ENCODE measurements at regions not wholly inside any gene's neighbourhood (a gene's known extent, or its start where the extent isn't known, plus 50 kb on each side); places are given as distances from the start of the nearest gene placed in this dataset.

DNA sequence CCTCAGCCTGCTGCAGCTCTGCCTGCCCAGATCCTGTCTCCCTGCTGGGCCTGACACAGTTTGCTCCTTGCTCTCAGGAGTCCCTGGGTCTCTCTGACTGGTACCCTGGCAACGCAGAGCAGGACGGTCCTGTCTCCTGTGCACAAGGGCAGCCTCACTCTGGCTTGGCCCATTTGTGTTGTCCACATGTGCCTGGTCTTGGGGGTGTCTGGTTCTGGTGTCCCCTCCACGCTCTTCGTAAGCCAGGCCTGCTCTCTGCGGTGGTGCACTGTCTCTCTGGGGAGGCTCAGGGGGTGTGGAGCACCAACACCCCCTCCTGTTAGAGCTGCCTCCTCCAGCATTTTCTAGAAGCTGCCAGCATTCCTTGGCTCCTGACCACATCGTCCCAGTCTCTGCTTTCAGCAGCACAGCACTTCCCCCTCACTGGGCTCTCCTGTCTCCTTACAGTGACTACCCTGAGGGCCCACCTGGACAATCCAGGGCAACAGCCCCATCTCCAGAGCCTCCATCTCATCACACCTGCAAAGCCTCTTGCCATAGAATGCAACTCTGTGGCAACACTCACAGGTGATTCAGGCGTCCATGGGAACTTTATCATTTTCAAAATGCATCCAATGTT, 235.6 kb upstream of the HS6ST1 start (continued):
- TF ChIP-seq ZNF699 (CRISPR knock-in tag; IDR thresholded peaks at IDR 0.05; ENCODE audit: insufficient replicate concordance) = no peak
- no peak for TF ChIP-seq CREM (IDR thresholded peaks at IDR 0.05; ENCODE audit: low read depth)

DNA sequence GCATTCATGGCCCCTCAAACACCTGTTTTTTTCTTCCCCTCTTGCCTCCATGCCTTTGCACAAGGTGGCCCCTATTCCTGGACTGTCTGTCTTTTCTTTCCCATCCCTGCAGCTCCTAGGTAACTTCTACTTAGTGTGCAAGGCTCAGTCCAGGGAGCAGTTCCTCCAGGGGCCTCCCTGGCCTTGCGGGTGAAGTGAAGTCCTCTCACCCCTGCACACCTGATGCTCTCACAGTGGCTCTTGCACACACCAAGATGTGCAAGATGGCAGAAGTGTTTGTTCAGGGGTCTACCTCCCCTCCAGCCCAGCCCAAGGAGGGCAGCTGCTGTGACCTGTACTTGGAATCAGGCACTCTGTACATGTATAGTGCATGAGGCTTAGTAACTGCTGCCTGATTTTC, 236.8 kb upstream of the HS6ST1 start:
- intact Hi-C loops (cut with micrococcal nuclease) = no loop called here
- Histone ChIP-seq H3K9me1 (ENCODE audit: control insufficient read depth, insufficient read depth, low read length) (no peaks in the 10 kb centered on the region), H3K36me3 (ENCODE audit: control insufficient read depth, insufficient read depth, low read length) (no peaks in the 10 kb centered on the region), H3K4me3 (no peak overlapping the region), H3K4me2 (ENCODE audit: insufficient read depth, low read length) (no peak overlapping the region), H2AFZ (ENCODE audit: low read depth, low read length) (no peak overlapping the region), H3K27me3 (ENCODE audit: control insufficient read depth in 2 of 2, insufficient read depth in 2 of 2, low read length in 2 of 2) (peaks cover 3 to 59% of the 10 kb centered on the region in 2 experiments; a peak in 4 of 5 replicates), H3K79me2 (ENCODE audit: control insufficient read depth, insufficient read depth, low read length) (no peaks in the 10 kb centered on the region), H3K4me1 (replicated peaks in 1 of 2; ENCODE audit: control insufficient read depth in 2 of 2, insufficient read depth in 2 of 2, low read length in 2 of 2) (no peaks in the 10 kb centered on the region; a peak in 1 of 5 replicates), H4K20me1 (replicated peaks; ENCODE audit: control insufficient read depth, insufficient read depth, low read length) (no peaks in the 10 kb centered on the region; the same call in 1 of the 2 replicates), H3K9me3 (replicated peaks; ENCODE audit: control insufficient read depth, insufficient read depth, low read depth, low read length) (no peaks in the 10 kb centered on the region), H3K27ac (ENCODE audit: extremely low read depth, low read depth, low read length) (no peak overlapping the region), H3K9ac (ENCODE audit: insufficient read depth in 1 of 2, low read depth in 2 of 2, low read length in 2 of 2) (no peak overlapping the region)
- ATAC-seq (no peak), DNase-seq (ENCODE audit: extremely low read depth in 1 of 4, low spot score in 3 of 4) (no peak), FAIRE-seq (no peak)
- CTCF ChIA-PET (ENCODE audit: low intra/inter-chr PET ratio) = no interaction called here
- BruUV-seq (replicated peaks) = no TSS peak
- POLR2A ChIA-PET = no interaction called here
- in situ Hi-C loops (cut with MboI) = no loop called here
- whole genome bisulfite sequencing (ENCODE audit: insufficient coverage, low coverage, missing lambda C conversion rate) = 13% methylated on average over 1 of the region's 1 CpG
- TF ChIP-seq, protein P1, sequence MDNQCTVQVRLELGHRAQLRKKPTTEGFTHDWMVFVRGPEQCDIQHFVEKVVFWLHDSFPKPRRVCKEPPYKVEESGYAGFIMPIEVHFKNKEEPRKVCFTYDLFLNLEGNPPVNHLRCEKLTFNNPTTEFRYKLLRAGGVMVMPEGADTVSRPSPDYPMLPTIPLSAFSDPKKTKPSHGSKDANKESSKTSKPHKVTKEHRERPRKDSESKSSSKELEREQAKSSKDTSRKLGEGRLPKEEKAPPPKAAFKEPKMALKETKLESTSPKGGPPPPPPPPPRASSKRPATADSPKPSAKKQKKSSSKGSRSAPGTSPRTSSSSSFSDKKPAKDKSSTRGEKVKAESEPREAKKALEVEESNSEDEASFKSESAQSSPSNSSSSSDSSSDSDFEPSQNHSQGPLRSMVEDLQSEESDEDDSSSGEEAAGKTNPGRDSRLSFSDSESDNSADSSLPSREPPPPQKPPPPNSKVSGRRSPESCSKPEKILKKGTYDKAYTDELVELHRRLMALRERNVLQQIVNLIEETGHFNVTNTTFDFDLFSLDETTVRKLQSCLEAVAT (IDR thresholded peaks at IDR 0.05) = no peak
- TF ChIP-seq GABPA (tag; conservative IDR thresholded peaks at IDR 0.05; ENCODE audit: low read depth) = no peak
- TF ChIP-seq, protein P2, sequence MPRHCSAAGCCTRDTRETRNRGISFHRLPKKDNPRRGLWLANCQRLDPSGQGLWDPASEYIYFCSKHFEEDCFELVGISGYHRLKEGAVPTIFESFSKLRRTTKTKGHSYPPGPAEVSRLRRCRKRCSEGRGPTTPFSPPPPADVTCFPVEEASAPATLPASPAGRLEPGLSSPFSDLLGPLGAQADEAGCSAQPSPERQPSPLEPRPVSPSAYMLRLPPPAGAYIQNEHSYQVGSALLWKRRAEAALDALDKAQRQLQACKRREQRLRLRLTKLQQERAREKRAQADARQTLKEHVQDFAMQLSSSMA (CRISPR knock-in tag; IDR thresholded peaks at IDR 0.05) = no peak
- TF ChIP-seq, protein P3, sequence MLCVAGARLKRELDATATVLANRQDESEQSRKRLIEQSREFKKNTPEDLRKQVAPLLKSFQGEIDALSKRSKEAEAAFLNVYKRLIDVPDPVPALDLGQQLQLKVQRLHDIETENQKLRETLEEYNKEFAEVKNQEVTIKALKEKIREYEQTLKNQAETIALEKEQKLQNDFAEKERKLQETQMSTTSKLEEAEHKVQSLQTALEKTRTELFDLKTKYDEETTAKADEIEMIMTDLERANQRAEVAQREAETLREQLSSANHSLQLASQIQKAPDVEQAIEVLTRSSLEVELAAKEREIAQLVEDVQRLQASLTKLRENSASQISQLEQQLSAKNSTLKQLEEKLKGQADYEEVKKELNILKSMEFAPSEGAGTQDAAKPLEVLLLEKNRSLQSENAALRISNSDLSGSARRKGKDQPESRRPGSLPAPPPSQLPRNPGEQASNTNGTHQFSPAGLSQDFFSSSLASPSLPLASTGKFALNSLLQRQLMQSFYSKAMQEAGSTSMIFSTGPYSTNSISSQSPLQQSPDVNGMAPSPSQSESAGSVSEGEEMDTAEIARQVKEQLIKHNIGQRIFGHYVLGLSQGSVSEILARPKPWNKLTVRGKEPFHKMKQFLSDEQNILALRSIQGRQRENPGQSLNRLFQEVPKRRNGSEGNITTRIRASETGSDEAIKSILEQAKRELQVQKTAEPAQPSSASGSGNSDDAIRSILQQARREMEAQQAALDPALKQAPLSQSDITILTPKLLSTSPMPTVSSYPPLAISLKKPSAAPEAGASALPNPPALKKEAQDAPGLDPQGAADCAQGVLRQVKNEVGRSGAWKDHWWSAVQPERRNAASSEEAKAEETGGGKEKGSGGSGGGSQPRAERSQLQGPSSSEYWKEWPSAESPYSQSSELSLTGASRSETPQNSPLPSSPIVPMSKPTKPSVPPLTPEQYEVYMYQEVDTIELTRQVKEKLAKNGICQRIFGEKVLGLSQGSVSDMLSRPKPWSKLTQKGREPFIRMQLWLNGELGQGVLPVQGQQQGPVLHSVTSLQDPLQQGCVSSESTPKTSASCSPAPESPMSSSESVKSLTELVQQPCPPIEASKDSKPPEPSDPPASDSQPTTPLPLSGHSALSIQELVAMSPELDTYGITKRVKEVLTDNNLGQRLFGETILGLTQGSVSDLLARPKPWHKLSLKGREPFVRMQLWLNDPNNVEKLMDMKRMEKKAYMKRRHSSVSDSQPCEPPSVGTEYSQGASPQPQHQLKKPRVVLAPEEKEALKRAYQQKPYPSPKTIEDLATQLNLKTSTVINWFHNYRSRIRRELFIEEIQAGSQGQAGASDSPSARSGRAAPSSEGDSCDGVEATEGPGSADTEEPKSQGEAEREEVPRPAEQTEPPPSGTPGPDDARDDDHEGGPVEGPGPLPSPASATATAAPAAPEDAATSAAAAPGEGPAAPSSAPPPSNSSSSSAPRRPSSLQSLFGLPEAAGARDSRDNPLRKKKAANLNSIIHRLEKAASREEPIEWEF (CRISPR knock-in tag; IDR thresholded peaks at IDR 0.05) = no peak
- TF ChIP-seq, protein P4, sequence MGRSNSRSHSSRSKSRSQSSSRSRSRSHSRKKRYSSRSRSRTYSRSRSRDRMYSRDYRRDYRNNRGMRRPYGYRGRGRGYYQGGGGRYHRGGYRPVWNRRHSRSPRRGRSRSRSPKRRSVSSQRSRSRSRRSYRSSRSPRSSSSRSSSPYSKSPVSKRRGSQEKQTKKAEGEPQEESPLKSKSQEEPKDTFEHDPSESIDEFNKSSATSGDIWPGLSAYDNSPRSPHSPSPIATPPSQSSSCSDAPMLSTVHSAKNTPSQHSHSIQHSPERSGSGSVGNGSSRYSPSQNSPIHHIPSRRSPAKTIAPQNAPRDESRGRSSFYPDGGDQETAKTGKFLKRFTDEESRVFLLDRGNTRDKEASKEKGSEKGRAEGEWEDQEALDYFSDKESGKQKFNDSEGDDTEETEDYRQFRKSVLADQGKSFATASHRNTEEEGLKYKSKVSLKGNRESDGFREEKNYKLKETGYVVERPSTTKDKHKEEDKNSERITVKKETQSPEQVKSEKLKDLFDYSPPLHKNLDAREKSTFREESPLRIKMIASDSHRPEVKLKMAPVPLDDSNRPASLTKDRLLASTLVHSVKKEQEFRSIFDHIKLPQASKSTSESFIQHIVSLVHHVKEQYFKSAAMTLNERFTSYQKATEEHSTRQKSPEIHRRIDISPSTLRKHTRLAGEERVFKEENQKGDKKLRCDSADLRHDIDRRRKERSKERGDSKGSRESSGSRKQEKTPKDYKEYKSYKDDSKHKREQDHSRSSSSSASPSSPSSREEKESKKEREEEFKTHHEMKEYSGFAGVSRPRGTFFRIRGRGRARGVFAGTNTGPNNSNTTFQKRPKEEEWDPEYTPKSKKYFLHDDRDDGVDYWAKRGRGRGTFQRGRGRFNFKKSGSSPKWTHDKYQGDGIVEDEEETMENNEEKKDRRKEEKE (IDR thresholded peaks at IDR 0.05; ENCODE audit: borderline replicate concordance in 1 of 2, control insufficient read depth in 1 of 2, low read depth in 2 of 2, low read length in 1 of 2) = no peak
- TF ChIP-seq BHLHE40 (IDR thresholded peaks at IDR 0.05; ENCODE audit: low read length) = no peak
- TF ChIP-seq MAFK (IDR thresholded peaks at IDR 0.05; ENCODE audit: low read length) = no peak
- TF ChIP-seq FOS (IDR thresholded peaks at IDR 0.05; ENCODE audit: extremely low read depth, insufficient read length) = no peak
